NCI-H446 (cell line): ENCODE measurements at regions not wholly inside any gene's neighbourhood (a gene's known extent, or its start where the extent isn't known, plus 50 kb on each side); places are given as distances from the start of the nearest gene placed in this dataset.

ENCODE experiments used
- DNase-seq, 2 experiments: peaks; one replicate each; lab custom pipeline; 2025; lab: John Stamatoyannopoulos, UW

GRCh38 chr1:86296305-86297205 is 99.6 kb downstream of the ODF2L start:
- no peak for DNase-seq

- DNase-seq, result no peak
These were observed 106.4 kb downstream of the ODF2L start for GRCh38 chr1:86289746-86290145.

GRCh38 chr1:86289161-86289560 is 107.0 kb downstream of the ODF2L start:
- no peak for DNase-seq

DNA sequence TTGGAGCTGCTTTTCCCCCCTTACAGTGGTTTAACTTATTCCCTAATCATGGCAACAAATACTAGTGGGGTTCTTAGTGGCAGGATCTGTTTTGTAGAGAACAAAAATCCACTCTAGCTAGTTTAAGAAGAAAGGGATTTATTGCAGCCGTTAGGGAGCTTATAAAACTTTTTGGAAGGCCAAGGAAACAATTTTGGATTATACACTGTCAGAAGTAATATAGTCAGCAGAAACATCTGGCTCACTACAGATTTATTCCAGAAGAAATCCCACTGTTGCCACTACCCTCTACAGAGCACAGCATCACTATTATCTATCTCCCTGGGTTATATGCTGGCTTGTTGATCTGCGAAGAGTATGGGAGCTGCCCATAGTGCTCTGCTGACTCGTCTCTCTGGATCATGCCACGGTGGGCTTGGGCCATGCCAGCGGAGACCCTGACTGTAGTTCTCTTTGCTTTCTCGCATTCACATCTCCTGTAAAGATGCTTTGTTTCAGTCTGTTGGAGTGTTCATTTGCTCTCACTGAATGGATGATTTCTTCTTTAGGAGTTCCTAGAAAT is 107.5 kb downstream of the ODF2L start:
- no peak for DNase-seq

- DNase-seq, result no peak
These were observed 110.3 kb downstream of the ODF2L start for GRCh38 chr1:86285796-86286195.

- no peak for DNase-seq
These were observed 113.5 kb downstream of the ODF2L start for GRCh38 chr1:86282611-86283010.

DNA sequence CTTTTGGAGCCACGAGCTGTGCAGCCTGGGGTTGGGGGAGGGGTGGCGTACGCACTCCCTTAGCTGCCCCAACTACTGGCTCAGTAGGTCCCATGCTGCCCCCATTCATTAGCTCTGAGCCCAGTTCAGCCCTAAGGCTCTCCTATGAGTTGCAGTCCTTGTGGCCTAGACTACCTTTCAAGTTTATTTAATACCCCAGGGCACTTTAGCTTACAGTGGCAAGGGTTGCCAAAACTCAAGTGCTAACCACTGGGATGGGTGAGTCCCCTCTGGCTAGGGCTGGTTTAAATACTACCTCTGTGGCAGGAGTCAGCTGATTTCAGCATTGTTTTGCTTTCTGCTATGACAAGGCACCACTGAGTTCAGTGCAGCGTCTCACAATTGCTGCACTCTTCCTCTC is 118.2 kb downstream of the ODF2L start:
- no peak for DNase-seq

DNA sequence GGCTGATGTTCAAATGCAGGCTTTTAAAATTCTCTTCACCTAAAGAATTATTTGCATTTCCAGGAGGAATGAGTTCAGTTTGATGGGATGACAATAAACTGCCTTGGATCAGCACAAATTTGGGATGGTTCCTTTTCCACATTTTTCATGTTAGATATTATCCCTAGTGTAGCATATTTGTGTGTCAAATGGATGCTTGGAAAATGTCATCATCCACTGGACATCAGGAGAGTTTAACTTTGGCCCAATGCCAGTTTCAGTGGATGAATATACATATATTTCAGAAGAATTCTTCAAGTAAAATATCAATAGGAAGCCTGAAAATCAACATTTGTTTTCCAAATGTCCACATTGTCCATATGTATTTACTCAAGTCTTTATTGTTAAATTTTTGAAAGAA is 116.5 kb upstream of the COL24A1 start:
- DNase-seq, result no peak

GRCh38 chr1:86272083-86272482 is 115.5 kb upstream of the COL24A1 start:
- no peak for DNase-seq

- no peak for DNase-seq
These were observed 114.5 kb upstream of the COL24A1 start for GRCh38 chr1:86271046-86271445.

DNA sequence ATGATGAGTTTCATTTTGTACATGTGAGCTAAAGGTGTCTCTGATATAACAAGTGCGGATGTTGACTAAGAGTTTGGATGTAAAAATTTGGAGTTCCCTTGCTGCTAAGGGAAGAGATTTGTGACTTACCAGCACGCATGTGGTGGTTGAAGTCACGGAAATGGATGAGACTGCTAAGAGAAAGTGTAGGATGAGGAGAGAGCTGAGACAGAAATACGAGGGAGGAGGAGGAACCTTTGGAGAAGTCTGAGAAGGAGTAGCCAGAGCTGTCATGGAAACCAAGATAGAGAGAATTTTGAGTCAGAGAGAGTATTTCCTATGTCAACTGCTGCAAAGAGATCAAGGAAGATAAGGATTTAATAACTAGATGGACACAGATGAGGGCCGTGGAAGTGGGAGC is 106.5 kb upstream of the COL24A1 start:
- no peak for DNase-seq

DNA sequence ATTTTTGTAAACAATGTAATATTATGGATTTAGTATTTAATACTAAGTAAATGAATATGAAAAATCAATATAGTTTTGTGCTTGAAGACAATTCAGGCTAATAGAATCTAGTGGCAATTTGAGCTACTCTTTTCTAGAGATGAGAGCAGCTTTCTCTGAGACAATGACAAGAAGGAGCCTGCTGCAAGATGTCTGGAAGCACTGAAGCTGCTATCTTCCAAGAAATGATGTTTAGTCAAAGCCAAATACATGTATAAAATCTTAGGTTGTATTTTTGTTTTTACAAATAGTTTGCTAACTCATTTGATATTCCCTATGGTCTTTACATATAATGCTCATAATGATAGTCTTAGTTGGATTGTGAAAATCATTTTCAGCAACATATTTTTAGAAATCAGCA is 103.9 kb upstream of the COL24A1 start:
- no peak for DNase-seq

DNA sequence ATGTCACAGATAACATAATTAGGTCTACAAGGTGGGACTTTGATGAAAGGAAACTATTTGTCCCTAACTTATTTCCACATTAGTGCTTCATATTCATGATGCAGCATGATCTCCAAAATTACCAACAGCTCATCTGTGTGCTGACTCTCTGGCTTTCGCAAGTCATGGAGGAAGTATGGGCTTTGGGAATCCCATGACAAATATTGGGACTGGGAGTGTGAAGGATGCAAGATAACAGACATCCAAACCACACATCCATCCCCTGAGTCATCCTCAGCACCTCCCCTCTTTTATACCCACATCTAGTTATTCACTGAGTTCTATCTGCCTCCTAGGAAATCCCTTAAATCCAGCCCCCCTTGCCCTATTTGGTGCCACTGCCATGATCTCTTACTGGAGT is 102.8 kb upstream of the COL24A1 start:
- no peak for DNase-seq

- no peak for DNase-seq
These were observed 101.5 kb upstream of the COL24A1 start for GRCh38 chr1:86258101-86258500.

DNA sequence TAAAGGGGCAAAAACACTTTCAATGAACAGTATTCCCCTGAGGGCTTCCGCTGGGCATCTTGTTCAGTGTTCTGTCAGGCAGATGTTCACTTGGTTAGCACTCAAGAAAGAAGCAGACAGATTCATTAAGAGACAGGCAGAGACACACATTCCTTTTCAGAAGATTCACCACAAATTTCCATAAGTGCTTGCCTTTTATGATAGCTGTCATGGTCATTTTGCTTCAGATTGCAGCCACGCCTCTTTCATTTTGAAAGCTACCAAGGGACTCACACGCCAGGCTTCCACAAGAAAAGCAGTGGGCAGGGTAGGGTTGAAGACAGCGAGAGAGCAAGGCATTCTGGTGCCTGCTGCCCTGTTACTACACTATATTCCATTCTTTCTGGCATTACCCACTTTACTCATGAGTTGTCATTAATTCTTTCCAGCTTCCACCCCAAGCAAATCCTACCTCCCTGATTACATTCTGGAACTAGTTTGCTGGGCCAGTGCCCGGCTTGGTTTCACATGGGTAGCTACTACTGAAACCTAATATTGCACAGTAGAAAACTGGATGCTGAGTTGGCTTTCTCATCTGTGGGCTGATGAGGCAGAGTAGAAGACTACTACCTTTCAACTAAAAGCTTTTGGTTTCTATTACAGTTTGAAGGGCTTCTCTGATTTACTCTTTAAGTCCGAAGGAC is 91.2 kb upstream of the COL24A1 start:
- DNase-seq, result no peak

- DNase-seq, result no peak
These were observed 89.1 kb upstream of the COL24A1 start for GRCh38 chr1:86245566-86246190.

- no peak for DNase-seq
These were observed 83.3 kb upstream of the COL24A1 start for GRCh38 chr1:86239894-86240293.

DNA sequence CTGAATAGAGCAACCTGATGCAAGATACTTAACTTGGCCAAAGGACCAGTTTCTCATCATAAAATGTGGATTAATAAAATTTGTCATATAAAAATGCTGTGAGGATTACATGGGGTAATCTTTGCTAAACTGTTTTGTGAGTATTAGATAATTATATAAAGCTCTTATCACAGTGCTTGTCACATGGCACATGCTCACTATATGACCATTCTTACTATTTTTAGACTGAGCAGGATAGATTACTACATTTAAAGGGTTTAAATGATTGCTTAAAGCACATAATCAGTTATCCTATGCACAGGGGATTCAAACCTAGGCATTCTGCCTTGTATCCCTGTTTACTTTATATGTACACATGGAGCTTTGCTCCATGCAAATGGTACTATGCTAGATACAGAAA is 82.9 kb upstream of the COL24A1 start:
- no peak for DNase-seq

DNA sequence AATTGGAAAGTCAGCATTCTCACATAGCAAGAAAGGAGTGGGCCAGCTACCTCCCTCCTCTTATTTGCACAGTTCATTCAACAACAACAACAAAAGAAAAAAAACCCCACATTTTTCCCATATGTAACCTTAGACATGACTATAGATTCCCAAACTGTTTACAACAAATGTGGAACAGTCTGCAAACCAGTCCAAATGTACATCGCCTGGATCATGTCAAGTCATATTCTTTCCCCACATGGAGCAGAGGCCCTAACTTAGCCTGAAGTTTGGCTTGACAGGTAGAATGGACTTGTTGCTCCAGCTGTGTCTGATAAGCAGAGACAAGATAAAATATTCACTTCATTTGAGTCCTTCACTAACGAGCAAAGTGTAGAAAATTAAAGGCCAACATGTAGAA is 81.7 kb upstream of the COL24A1 start:
- DNase-seq, result no peak

- DNase-seq, result no peak
These were observed 79.3 kb upstream of the COL24A1 start for GRCh38 chr1:86235852-86236251.

GRCh38 chr1:86233403-86233802 is 76.8 kb upstream of the COL24A1 start:
- DNase-seq, result no peak

- DNase-seq, result no peak
These were observed 74.5 kb upstream of the COL24A1 start for GRCh38 chr1:86231076-86231475.
